Mesothelial cell of epicardium (in vitro differentiated cells): ENCODE measurements at regions not wholly inside any gene's neighbourhood (a gene's known extent, or its start where the extent isn't known, plus 50 kb on each side); places are given as distances from the start of the nearest gene placed in this dataset.

Source experiments
- DNase-seq, 2 experiments: peaks; one replicate each; pipeline ENCODE4 v3.0.0; 2021; ENCODE audit warnings: low spot score in 2 of 2; ENCODE audit not compliant: unreplicated experiment in 2 of 2
- H3K27ac Mint-ChIP-seq: 2 replicates; pipeline ENCODE4 v1.8.0; 2021; ENCODE audit warnings: mixed read lengths
- H3K27me3 Mint-ChIP-seq: 2 replicates; pipeline ENCODE4 v1.8.0; 2021; ENCODE audit warnings: low read depth, mixed read lengths
- H3K36me3 Mint-ChIP-seq: 2 replicates; pipeline ENCODE4 v1.8.0; 2021; ENCODE audit warnings: mixed read lengths
- H3K4me1 Mint-ChIP-seq: 2 replicates; pipeline ENCODE4 v1.8.0; 2021; ENCODE audit warnings: mixed read lengths
- H3K4me3 Mint-ChIP-seq: 2 replicates; pipeline ENCODE4 v1.8.0; 2021; ENCODE audit warnings: mild to moderate bottlenecking, moderate library complexity, mixed read lengths
- H3K9me3 Mint-ChIP-seq: 2 replicates; pipeline ENCODE4 v1.8.0; 2021; ENCODE audit warnings: mixed read lengths
- TF ChIP-seq, protein P1 (sequence below): fragments of 200-600 bp; sonication (generic); IDR thresholded peaks from one replicate; pipeline ENCODE4 v1.5.0; 2021; ENCODE audit warnings: antibody characterized with exemption; ENCODE audit not compliant: unreplicated experiment

DNA sequence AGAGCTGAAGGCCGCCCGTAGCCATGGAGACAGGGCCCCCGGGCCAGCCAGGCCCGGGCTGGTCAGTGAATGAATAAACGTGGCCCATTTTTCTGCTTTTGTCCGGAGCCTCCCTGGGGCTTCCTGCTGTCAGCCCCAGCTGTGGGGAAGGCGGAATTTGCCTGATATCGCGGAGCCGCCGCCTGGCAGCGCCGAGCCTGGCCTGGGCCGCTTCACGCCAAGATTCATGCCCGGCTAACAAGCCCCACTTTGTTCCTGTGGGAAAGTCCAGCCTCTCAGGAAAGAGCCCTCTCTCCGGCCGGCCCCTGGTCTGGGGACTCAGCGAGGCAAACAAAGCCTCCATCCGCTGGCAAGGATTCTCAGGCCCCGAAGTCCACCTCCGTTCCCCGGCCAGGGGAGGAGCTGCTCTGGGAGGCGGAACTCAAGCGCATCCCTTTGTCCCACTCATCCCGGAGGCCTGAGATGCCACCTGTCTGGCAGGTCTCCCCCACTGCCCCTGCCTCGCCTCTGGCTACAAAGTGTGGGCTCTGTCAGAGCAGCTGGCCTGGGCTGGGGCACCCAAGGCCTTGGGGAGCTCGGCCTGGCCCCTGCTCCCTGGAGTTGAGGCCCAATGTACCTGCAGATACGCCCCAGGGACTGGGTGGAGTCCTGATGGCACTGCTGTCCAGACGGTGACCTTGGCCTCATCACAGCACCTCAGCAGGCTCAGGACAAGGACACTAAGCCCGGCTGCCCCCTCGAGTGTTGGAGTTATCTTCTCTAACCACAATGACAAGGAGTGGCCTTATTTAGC, 51.6 kb upstream of the SLC6A11 start:
- Mint-ChIP-seq H3K27me3 (peaks cover 34% of the 10 kb centered on the region), H3K4me1 (no peaks in the 10 kb centered on the region), H3K36me3 (no peaks in the 10 kb centered on the region), H3K9me3 (no peaks in the 10 kb centered on the region), H3K27ac (no peak overlapping the region), H3K4me3 (no peak overlapping the region)
- TF ChIP-seq, protein P1, sequence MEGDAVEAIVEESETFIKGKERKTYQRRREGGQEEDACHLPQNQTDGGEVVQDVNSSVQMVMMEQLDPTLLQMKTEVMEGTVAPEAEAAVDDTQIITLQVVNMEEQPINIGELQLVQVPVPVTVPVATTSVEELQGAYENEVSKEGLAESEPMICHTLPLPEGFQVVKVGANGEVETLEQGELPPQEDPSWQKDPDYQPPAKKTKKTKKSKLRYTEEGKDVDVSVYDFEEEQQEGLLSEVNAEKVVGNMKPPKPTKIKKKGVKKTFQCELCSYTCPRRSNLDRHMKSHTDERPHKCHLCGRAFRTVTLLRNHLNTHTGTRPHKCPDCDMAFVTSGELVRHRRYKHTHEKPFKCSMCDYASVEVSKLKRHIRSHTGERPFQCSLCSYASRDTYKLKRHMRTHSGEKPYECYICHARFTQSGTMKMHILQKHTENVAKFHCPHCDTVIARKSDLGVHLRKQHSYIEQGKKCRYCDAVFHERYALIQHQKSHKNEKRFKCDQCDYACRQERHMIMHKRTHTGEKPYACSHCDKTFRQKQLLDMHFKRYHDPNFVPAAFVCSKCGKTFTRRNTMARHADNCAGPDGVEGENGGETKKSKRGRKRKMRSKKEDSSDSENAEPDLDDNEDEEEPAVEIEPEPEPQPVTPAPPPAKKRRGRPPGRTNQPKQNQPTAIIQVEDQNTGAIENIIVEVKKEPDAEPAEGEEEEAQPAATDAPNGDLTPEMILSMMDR = no peak
- peak in 1 of 2 experiments; percentile 34 for DNase-seq

DNA sequence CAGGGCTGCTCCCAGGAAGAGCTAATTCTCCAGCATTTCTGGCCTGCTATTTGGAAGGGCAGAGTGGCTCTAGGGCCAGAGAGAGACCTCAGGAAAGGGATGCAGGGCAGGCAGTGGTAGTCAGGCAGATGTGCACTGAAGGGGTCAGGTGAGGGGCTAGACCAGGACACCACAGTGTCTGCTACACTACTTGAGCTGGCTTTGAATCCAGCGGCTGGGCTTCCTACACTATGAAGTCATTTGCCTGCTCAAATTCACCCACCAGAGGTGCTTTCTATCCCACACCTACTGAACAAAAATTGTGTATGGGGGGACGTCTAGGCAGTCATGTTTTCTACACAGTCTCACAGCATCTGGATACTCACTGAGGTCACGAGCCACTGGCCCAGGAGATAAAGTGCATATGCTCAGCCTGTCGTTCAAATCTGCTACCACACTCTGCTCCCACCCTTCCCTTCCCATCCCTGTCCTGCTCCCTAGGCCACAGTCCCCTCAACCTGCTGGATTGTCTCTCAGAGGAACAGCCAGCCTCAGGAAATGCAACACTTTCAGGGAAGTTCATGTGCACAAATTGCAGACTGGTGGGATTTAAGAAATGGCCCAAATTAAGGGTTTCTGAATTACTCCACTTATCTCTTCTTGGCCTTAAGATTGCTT, 49.9 kb upstream of the SLC6A11 start:
- TF ChIP-seq, protein P1 = no peak
- Mint-ChIP-seq H3K4me3 (no peak overlapping the region), H3K4me1 (no peaks in the 10 kb centered on the region), H3K27ac (no peak overlapping the region), H3K27me3 (peaks cover 34% of the 10 kb centered on the region), H3K36me3 (no peaks in the 10 kb centered on the region), H3K9me3 (peaks cover 6% of the 10 kb centered on the region)
- DNase-seq = no peak
